Upper lobe of left lung (tissue), 6 donors: ENCODE measurements at regions not wholly inside any gene's neighbourhood (a gene's known extent, or its start where the extent isn't known, plus 50 kb on each side); places are given as distances from the start of the nearest gene placed in this dataset.

Experiments used
- ATAC-seq, 2 donors: fragments of 200-7000 bp; cut with Tn5 transposase; one replicate each; pipeline ENCODE4 v1.9.1; 2022; ENCODE audit warnings: mild to moderate bottlenecking in 2 of 2, moderate library complexity in 2 of 2; ENCODE audit not compliant: low FRiP score in 2 of 2
- DNase-seq, 2 donors: peaks; one replicate each; pipeline ENCODE4 v3.0.0-alpha.2; 2019 to 2020
- H3K27ac ChIP-seq, 4 donors: fragments of 200-600 bp; sonication (generic); one replicate each; pipeline ENCODE4 v1.5.1; 2016 to 2019
- H3K27me3 ChIP-seq, 4 donors: fragments of 200-600 bp; sonication (generic); one replicate each; pipeline ENCODE4 v1.5.1; 2017 to 2019
- H3K36me3 ChIP-seq, 4 donors: fragments of 200-600 bp; sonication (generic); one replicate each; pipeline ENCODE4 v1.5.1; 2016 to 2019
- H3K4me1 ChIP-seq, 4 donors: fragments of 200-600 bp; sonication (generic); one replicate each; pipeline ENCODE4 v1.5.1; 2018 to 2019
- H3K4me3 ChIP-seq, 4 donors: fragments of 200-600 bp; sonication (generic); one replicate each; pipeline ENCODE4 v1.5.1; 2017 to 2019; ENCODE audit warnings: mild to moderate bottlenecking in 2 of 4, moderate library complexity in 1 of 4
- H3K9me3 ChIP-seq, 4 donors: fragments of 200-600 bp; sonication (generic); one replicate each; pipeline ENCODE4 v1.5.1; 2018 to 2019
- CTCF ChIP-seq, 6 experiments: fragments of 450-650 bp in 4 of 6; fragments of 200-600 bp in 2 of 6; sonication (generic) in 2 of 6; IDR thresholded peaks; one replicate each; pipeline ENCODE4 v1.5.1; 2016 to 2019; ENCODE audit warnings: antibody characterized with exemption in 6 of 6
- EP300 ChIP-seq, 4 donors: sonication (generic); formaldehyde crosslinking; IDR thresholded peaks; one replicate each; pipeline ENCODE4 v1.5.1; 2017; ENCODE audit warnings: antibody characterized with exemption in 4 of 4, control low read depth in 2 of 4
- POLR2A ChIP-seq, 4 donors: fragments of 450-650 bp; IDR thresholded peaks; one replicate each; pipeline ENCODE4 v1.5.1; 2016 to 2017; ENCODE audit warnings: antibody characterized with exemption in 4 of 4, mild to moderate bottlenecking in 2 of 4
- POLR2AphosphoS5 ChIP-seq, 2 donors: sonication (generic); formaldehyde crosslinking; IDR thresholded peaks; one replicate each; pipeline ENCODE4 v1.5.1; 2017; ENCODE audit warnings: antibody characterized with exemption in 2 of 2
- WGBS, 2 donors: methylation state at CpG; one replicate each; pipeline ENCODE4 v1.1.5; 2017 to 2018; 5-methylcytosine and 5-hydroxymethylcytosine counted together
- donor health status: DM: no; HTN: no; CAD: no; lungs with moderate emphysema.
- donor health status: DM: no; HTN: yes; CAD: no; lungs with severe emphysema.

- no peak for TF ChIP-seq EP300 (IDR thresholded peaks at IDR 0.05)
- no peak for TF ChIP-seq CTCF (IDR thresholded peaks at IDR 0.05)
- no peak for TF ChIP-seq POLR2AphosphoS5 (IDR thresholded peaks at IDR 0.05)
- TF ChIP-seq POLR2A (IDR thresholded peaks at IDR 0.05) = no peak
- Histone ChIP-seq H3K36me3 (no peaks in the 10 kb centered on the region), H3K4me1 (no peaks in the 10 kb centered on the region), H3K27me3 (no peaks in the 10 kb centered on the region), H3K4me3 (no peak overlapping the region), H3K27ac (no peak overlapping the region), H3K9me3 (no peaks in the 10 kb centered on the region)
- 67 to 70% methylated on average over 16 of the region's 24 CpGs for WGBS, 2 donors
- ATAC-seq = no peak
- DNase-seq = no peak
These were observed 148.7 kb upstream of the PPP2R2D start for GRCh38 chr10:131751827-131752775.

GRCh38 chr10:131753336-131753735 lies 147.5 kb upstream of the PPP2R2D start:
- no peak overlapping the region for H3K27ac ChIP-seq
- ATAC-seq = no peak
- H3K9me3 ChIP-seq = no peaks in the 10 kb centered on the region
- WGBS, 2 donors = 70 to 71% methylated on average over 7 of the region's 7 CpGs
- TF ChIP-seq EP300 (IDR thresholded peaks at IDR 0.05) (no peak), POLR2A (IDR thresholded peaks at IDR 0.05) (no peak), CTCF (IDR thresholded peaks at IDR 0.05) (no peak), POLR2AphosphoS5 (IDR thresholded peaks at IDR 0.05) (no peak)
- H3K27me3 ChIP-seq = no peaks in the 10 kb centered on the region
- no peak for DNase-seq
- no peaks in the 10 kb centered on the region for H3K4me1 ChIP-seq
- H3K36me3 ChIP-seq = no peaks in the 10 kb centered on the region
- no peak overlapping the region for H3K4me3 ChIP-seq

- 87 to 88% methylated on average over 5 of the region's 5 CpGs for WGBS, 2 donors
These were observed 145.6 kb upstream of the PPP2R2D start for GRCh38 chr10:131755200-131755599.

GRCh38 chr10:131757285-131758058 lies 143.3 kb upstream of the PPP2R2D start:
- H3K4me1 ChIP-seq = no peaks in the 10 kb centered on the region
- TF ChIP-seq CTCF (IDR thresholded peaks at IDR 0.05) = no peak
- no peaks in the 10 kb centered on the region for H3K27me3 ChIP-seq
- no peak overlapping the region for H3K27ac ChIP-seq
- no peaks in the 10 kb centered on the region for H3K36me3 ChIP-seq
- no peaks in the 10 kb centered on the region for H3K9me3 ChIP-seq
- no peak overlapping the region for H3K4me3 ChIP-seq
- ATAC-seq (peak in 1 of 2 donors; percentile 44), DNase-seq (peak in 1 of 2 donors; percentile 31)
- 70 to 85% methylated on average over 15 to 20 of the region's 20 CpGs for WGBS, 2 donors

More at GRCh38 chr10:131755200-131755599, 145.6 kb upstream of the PPP2R2D start:
- Histone ChIP-seq H3K27me3 (no peaks in the 10 kb centered on the region), H3K9me3 (no peaks in the 10 kb centered on the region), H3K27ac (no peak overlapping the region), H3K4me1 (no peaks in the 10 kb centered on the region), H3K4me3 (no peak overlapping the region), H3K36me3 (no peaks in the 10 kb centered on the region)
- DNase-seq (no peak), ATAC-seq (no peak)
- no peak for TF ChIP-seq POLR2A (IDR thresholded peaks at IDR 0.05)
- no peak for TF ChIP-seq CTCF (IDR thresholded peaks at IDR 0.05)
- TF ChIP-seq EP300 (IDR thresholded peaks at IDR 0.05) = no peak
- no peak for TF ChIP-seq POLR2AphosphoS5 (IDR thresholded peaks at IDR 0.05)
